WTC11 (cell line): ENCODE measurements at regions not wholly inside any gene's neighbourhood (a gene's known extent, or its start where the extent isn't known, plus 50 kb on each side); places are given as distances from the start of the nearest gene placed in this dataset.

Experiments
- ATAC-seq: fragments of 200-7000 bp; cut with Tn5 transposase; 2 replicates; pipeline ENCODE4 v1.10.0; 2021; ENCODE audit warnings: mild to moderate bottlenecking, moderate library complexity
- CTCF ChIA-PET: fragments of 300-600 bp; sonication (Branson Sonifier 250); formaldehyde crosslinking; loops from one replicate; lab custom pipeline; 2021; ENCODE audit warnings: antibody characterized with exemption; lab: Charles Lee
- POLR2A ChIA-PET: fragments of 350-600 bp; sonication (Branson Sonifier 250); formaldehyde crosslinking; loops from one replicate; lab custom pipeline; 2021; ENCODE audit warnings: antibody characterized with exemption; lab: Charles Lee
- DNase-seq: peaks from one replicate; pipeline ENCODE4 v3.0.0; 2021; ENCODE audit warnings: low spot score
- H3K27ac Mint-ChIP-seq: 2 replicates; pipeline ENCODE4 v1.8.0; 2021; ENCODE audit warnings: mixed read lengths
- H3K27me3 Mint-ChIP-seq: 2 replicates; pipeline ENCODE4 v1.8.0; 2021; ENCODE audit warnings: low read depth, mild to moderate bottlenecking, moderate library complexity, mixed read lengths
- H3K36me3 Mint-ChIP-seq: 2 replicates; pipeline ENCODE4 v1.8.0; 2021; ENCODE audit warnings: mixed read lengths
- H3K4me1 Mint-ChIP-seq: 2 replicates; pipeline ENCODE4 v1.8.0; 2022; ENCODE audit warnings: mixed read lengths
- H3K4me3 Mint-ChIP-seq: 2 replicates; pipeline ENCODE4 v1.8.0; 2021; ENCODE audit warnings: mild to moderate bottlenecking, moderate library complexity, mixed read lengths
- H3K9me3 Mint-ChIP-seq: 2 replicates; pipeline ENCODE4 v1.8.0; 2021; ENCODE audit warnings: mixed read lengths
- CBFB ChIP-seq: sonication (generic); formaldehyde crosslinking; IDR thresholded peaks from 2 replicates; pipeline ENCODE4 v1.8.1; 2022; ENCODE audit warnings: mild to moderate bottlenecking, low read depth, missing genetic modification reagents
- CDX4 ChIP-seq: fragments of 250-450 bp; sonication (Bioruptor Pico); IDR thresholded peaks from 2 replicates; pipeline ENCODE4 v1.9.0; 2021; ENCODE audit warnings: moderate library complexity, mild to moderate bottlenecking, inconsistent platforms, borderline replicate concordance
- CREM ChIP-seq: sonication (generic); formaldehyde crosslinking; IDR thresholded peaks from 2 replicates; pipeline ENCODE4 v1.8.1; 2022; ENCODE audit warnings: mild to moderate bottlenecking, missing genetic modification reagents, moderate library complexity
- EMX1 ChIP-seq: fragments of 250-450 bp; sonication (Bioruptor Pico); IDR thresholded peaks from 2 replicates; pipeline ENCODE4 v1.8.0; 2021; ENCODE audit warnings: mild to moderate bottlenecking
- ESRRA ChIP-seq: sonication (generic); formaldehyde crosslinking; IDR thresholded peaks from 2 replicates; pipeline ENCODE4 v1.8.1; 2022; ENCODE audit warnings: mild to moderate bottlenecking, missing genetic modification reagents, borderline replicate concordance
- GABPB1 ChIP-seq: sonication (generic); formaldehyde crosslinking; IDR thresholded peaks from 2 replicates; pipeline ENCODE4 v1.8.1; 2023; ENCODE audit warnings: mild to moderate bottlenecking, missing genetic modification reagents
- GTF2I ChIP-seq: fragments of 250-450 bp; sonication (Bioruptor Pico); conservative IDR thresholded peaks from 2 replicates; pipeline ENCODE4 v1.4.0; 2021; ENCODE audit warnings: mild to moderate bottlenecking
- HMGA2 ChIP-seq: fragments of 250-450 bp; sonication (Bioruptor Pico); IDR thresholded peaks from 2 replicates; pipeline ENCODE4 v1.4.0; 2021; ENCODE audit warnings: mild to moderate bottlenecking, moderate library complexity
- IRF1 ChIP-seq: sonication (generic); formaldehyde crosslinking; IDR thresholded peaks from 2 replicates; pipeline ENCODE4 v1.8.0; 2023; ENCODE audit warnings: missing genetic modification reagents
- KAT7 ChIP-seq: sonication (generic); formaldehyde crosslinking; IDR thresholded peaks from 2 replicates; pipeline ENCODE4 v1.8.1; 2023; ENCODE audit warnings: missing genetic modification reagents, mild to moderate bottlenecking, borderline replicate concordance
- MAX ChIP-seq: sonication (generic); formaldehyde crosslinking; IDR thresholded peaks from 2 replicates; pipeline ENCODE4 v1.8.0; 2022; ENCODE audit warnings: mild to moderate bottlenecking, missing genetic modification reagents
- MLX ChIP-seq: sonication (generic); formaldehyde crosslinking; IDR thresholded peaks from 2 replicates; pipeline ENCODE4 v1.8.1; 2023; ENCODE audit warnings: mild to moderate bottlenecking, missing genetic modification reagents, moderate library complexity
- MXD4 ChIP-seq: fragments of 250-450 bp; sonication (Bioruptor Pico); IDR thresholded peaks from 2 replicates; pipeline ENCODE4 v1.8.0; 2021; ENCODE audit warnings: mild to moderate bottlenecking, moderate library complexity, borderline replicate concordance
- NFYB ChIP-seq: sonication (generic); formaldehyde crosslinking; conservative IDR thresholded peaks from 2 replicates; pipeline ENCODE4 v1.8.0; 2022; ENCODE audit warnings: low read depth, missing genetic modification reagents
- NR1H2 ChIP-seq: sonication (generic); formaldehyde crosslinking; IDR thresholded peaks from 2 replicates; pipeline ENCODE4 v1.9.0; 2021; ENCODE audit warnings: mild to moderate bottlenecking, moderate library complexity, missing genetic modification reagents
- NR2C2 ChIP-seq: sonication (generic); formaldehyde crosslinking; IDR thresholded peaks from 2 replicates; pipeline ENCODE4 v1.8.0; 2022; ENCODE audit warnings: mild to moderate bottlenecking, missing genetic modification reagents
- NR3C1 ChIP-seq: sonication (generic); formaldehyde crosslinking; conservative IDR thresholded peaks from 2 replicates; pipeline ENCODE4 v1.8.1; 2023; ENCODE audit warnings: low read depth, mild to moderate bottlenecking, missing genetic modification reagents
- SP1 ChIP-seq: sonication (generic); formaldehyde crosslinking; conservative IDR thresholded peaks from 2 replicates; pipeline ENCODE4 v1.8.1; 2022; ENCODE audit warnings: missing genetic modification reagents
- TEAD1 ChIP-seq: sonication (generic); formaldehyde crosslinking; IDR thresholded peaks from 2 replicates; pipeline ENCODE4 v1.8.0; 2022; ENCODE audit warnings: mild to moderate bottlenecking, missing genetic modification reagents
- USF1 ChIP-seq: sonication (generic); formaldehyde crosslinking; IDR thresholded peaks from 2 replicates; pipeline ENCODE4 v1.8.0; 2022; ENCODE audit warnings: mild to moderate bottlenecking, missing genetic modification reagents
- ZMAT4 ChIP-seq: fragments of 250-450 bp; sonication (Bioruptor Pico); IDR thresholded peaks from 2 replicates; pipeline ENCODE4 v1.9.0; 2021; ENCODE audit warnings: mild to moderate bottlenecking
- ZNF396 ChIP-seq: fragments of 250-450 bp; sonication (Bioruptor Pico); IDR thresholded peaks from 2 replicates; pipeline ENCODE4 v1.8.0; 2021; ENCODE audit warnings: mild to moderate bottlenecking, moderate library complexity, borderline replicate concordance
- ZNF532 ChIP-seq: fragments of 250-450 bp; sonication (Bioruptor Pico); IDR thresholded peaks from 2 replicates; pipeline ENCODE4 v1.9.0; 2021; ENCODE audit warnings: mild to moderate bottlenecking, borderline replicate concordance
- ZNF671 ChIP-seq: fragments of 250-450 bp; sonication (Bioruptor Pico); IDR thresholded peaks from 2 replicates; pipeline ENCODE4 v1.8.0; 2021; ENCODE audit warnings: mild to moderate bottlenecking

- CTCF ChIA-PET = interaction anchor here (1.6 kb wide), 1 partner anchor 18 kb away, joined by 5 read pairs; no protein-coding TSS in a partner anchor
- Mint-ChIP-seq H3K4me3 (no peak overlapping the region), H3K4me1 (peaks cover 7% of the 10 kb centered on the region), H3K36me3 (peaks cover under 1% of the 10 kb centered on the region; the same call in 1 of the 2 replicates), H3K27me3 (no peaks in the 10 kb centered on the region), H3K27ac (no peak overlapping the region), H3K9me3 (peaks cover 5% of the 10 kb centered on the region; the same call in 1 of the 2 replicates)
- TF ChIP-seq ZMAT4 (CRISPR knock-in tag) = no peak
- no peak for TF ChIP-seq ZNF671 (CRISPR knock-in tag)
- TF ChIP-seq CBFB (CRISPR knock-in tag) = no peak
- TF ChIP-seq NR2C2 = no peak
- no peak for TF ChIP-seq CDX4 (CRISPR knock-in tag)
- no peak for TF ChIP-seq GABPB1 (CRISPR knock-in tag)
- TF ChIP-seq ESRRA = no peak
- no peak for TF ChIP-seq SP1
- no peak for TF ChIP-seq MXD4 (CRISPR knock-in tag)
- TF ChIP-seq CREM (CRISPR knock-in tag) = no peak
- no peak for TF ChIP-seq MLX (CRISPR knock-in tag)
- POLR2A ChIA-PET = no interaction called here
- DNase-seq = no peak
- no peak for ATAC-seq
Measured at GRCh38 chr1:209266590-209267205, 316.8 kb upstream of the CAMK1G start.

- POLR2A ChIA-PET = no interaction called here
- H3K4me1 Mint-ChIP-seq = peaks cover 7% of the 10 kb centered on the region
- no peaks in the 10 kb centered on the region for H3K36me3 Mint-ChIP-seq
- H3K27ac Mint-ChIP-seq = no peak overlapping the region
- H3K27me3 Mint-ChIP-seq = no peaks in the 10 kb centered on the region
- ATAC-seq (no peak), DNase-seq (no peak)
- no peaks in the 10 kb centered on the region for H3K9me3 Mint-ChIP-seq
- CTCF ChIA-PET = interaction anchor here (1.6 kb wide), 1 partner anchor 19 kb away, joined by 5 read pairs; no protein-coding TSS in a partner anchor
- H3K4me3 Mint-ChIP-seq = no peak overlapping the region
- no peak for TF ChIP-seq CREM (CRISPR knock-in tag)
- no peak for TF ChIP-seq ZNF532
- no peak for TF ChIP-seq NR3C1 (CRISPR knock-in tag)
- TF ChIP-seq NFYB (CRISPR knock-in tag) = no peak
- no peak for TF ChIP-seq TEAD1 (CRISPR knock-in tag)
- no peak for TF ChIP-seq NR2C2
- no peak for TF ChIP-seq ZNF396
- no peak for TF ChIP-seq NR1H2
- no peak for TF ChIP-seq GTF2I (CRISPR knock-in tag)
- TF ChIP-seq EMX1 (CRISPR knock-in tag) = no peak
- no peak for TF ChIP-seq KAT7
- no peak for TF ChIP-seq MXD4 (CRISPR knock-in tag)
- no peak for TF ChIP-seq HMGA2 (CRISPR knock-in tag)
- TF ChIP-seq IRF1 (CRISPR knock-in tag) = no peak
- no peak for TF ChIP-seq MAX
- TF ChIP-seq USF1 (CRISPR knock-in tag) = no peak
Measured at GRCh38 chr1:209267968-209268367, 315.5 kb upstream of the CAMK1G start.
